ENCODE measurements at regions not wholly inside any gene's neighbourhood (a gene's known extent, or its start where the extent isn't known, plus 50 kb on each side); places are given as distances from the start of the nearest gene placed in this dataset.

GRCh38 chr12:111274777-111275176 is 94.1 kb downstream of the PHETA1 start:
- RAD21 ChIA-PET (ENCODE audit: low non-redundant PET in 1 of 2, low total read pairs in 2 of 2, uncharacterized antibody in 2 of 2, unreplicated experiment in 2 of 2): no interaction called here
- intact Hi-C loops (cut with micrococcal nuclease): no loop called here
- ATAC-seq: peak; percentile 67

More at GRCh38 chr12:111274777-111275176, 94.1 kb downstream of the PHETA1 start:
- Histone ChIP-seq H2AFZ (ENCODE audit: low read depth, low read length, poor library complexity, severe bottlenecking) (peak overlapping the region; percentile 77), H4K20me1 (ENCODE audit: insufficient read depth) (no peaks in the 10 kb centered on the region), H3K4me2 (ENCODE audit: low read length) (no peak overlapping the region), H3K9ac (ENCODE audit: low read length) (no peak overlapping the region), H3K27ac (ENCODE audit: low read depth, low read length) (no peak overlapping the region), H3K4me1 (ENCODE audit: control insufficient read depth in 1 of 2, insufficient read depth in 2 of 2, low read length in 2 of 2) (peaks cover 7 to 21% of the 10 kb centered on the region in 2 experiments; a peak in 3 of 4 replicates), H3K36me3 (ENCODE audit: control insufficient read depth in 1 of 2, insufficient read depth in 2 of 2, low read length in 2 of 2) (no peaks in the 10 kb centered on the region), H3K4me3 (replicated peaks in 1 of 2; ENCODE audit: low read depth in 1 of 2, low read length in 2 of 2) (no peak overlapping the region), H3K9me2 (ENCODE audit: insufficient read depth) (no peaks in the 10 kb centered on the region), H3K79me2 (ENCODE audit: insufficient read depth, low read length) (no peaks in the 10 kb centered on the region), H3K27me3 (ENCODE audit: insufficient read depth, low read length) (no peaks in the 10 kb centered on the region), H3K9me3 (ENCODE audit: control insufficient read depth in 1 of 2, insufficient read depth in 1 of 2, low read depth in 1 of 2, low read length in 2 of 2) (no peaks in the 10 kb centered on the region)
- TF ChIP-seq RAD21 (IDR thresholded peaks at IDR 0.05; ENCODE audit: low read depth): peak; percentile 40; the same call in 1 of the 2 replicates
- TF ChIP-seq CTCF (IDR thresholded peaks at IDR 0.05 in 2 of 3, conservative IDR thresholded peaks at IDR 0.05 in 1 of 3; ENCODE audit: borderline replicate concordance in 1 of 3, insufficient read depth in 1 of 3, low read depth in 2 of 3, low read length in 2 of 3): peak; percentile 37 to 71 (median 66); a peak in 5 of 6 replicates
- TF ChIP-seq SIN3A (IDR thresholded peaks at IDR 0.05; ENCODE audit: low read depth): no peak
- no TSS peak for BruUV-seq (replicated peaks)
- peak; percentile 15 for DNase-seq (ENCODE audit: low read depth, low spot score)
- CTCF ChIA-PET: interaction anchor here (0.6 to 1.4 kb wide), 4 partner anchors 12 to 122 kb away, joined by 3 to 7 read pairs (median 3); no protein-coding TSS in a partner anchor
- POLR2A ChIA-PET: interaction anchor here (0.6 kb wide), 1 partner anchor 54 kb away, joined by 3 read pairs; no protein-coding TSS in a partner anchor
